ENCODE measurements at regions not wholly inside any gene's neighbourhood (a gene's known extent, or its start where the extent isn't known, plus 50 kb on each side); places are given as distances from the start of the nearest gene placed in this dataset.

- no peak for TF ChIP-seq CTCF (IDR thresholded peaks at IDR 0.05 in 4 of 5, conservative IDR thresholded peaks at IDR 0.05 in 1 of 5)
- TF ChIP-seq POLR2A (IDR thresholded peaks at IDR 0.05) = no peak
These were observed 56.7 kb upstream of the NTPCR start for GRCh38 chr1:232893481-232894313.
